Karpas-422 (cell line): ENCODE measurements at regions not wholly inside any gene's neighbourhood (a gene's known extent, or its start where the extent isn't known, plus 50 kb on each side); places are given as distances from the start of the nearest gene placed in this dataset.

Source experiments
- DNase-seq: peaks from one replicate; pipeline ENCODE4 v3.0.0-alpha.2; 2015
- H2AFZ ChIP-seq: fragments of 200-600 bp; sonication (generic); 2 replicates; pipeline ENCODE4 v1.6.1; 2014; ENCODE audit warnings: antibody characterized with exemption, low read length, mixed read lengths
- H3K27ac ChIP-seq: fragments of 200-600 bp; sonication (generic); 2 replicates; pipeline ENCODE4 v1.5.1; 2014; ENCODE audit warnings: mild to moderate bottlenecking, low read length, moderate library complexity
- H3K27me3 ChIP-seq: fragments of 200-600 bp; sonication (generic); 2 replicates; pipeline ENCODE4 v1.6.1; 2014; ENCODE audit warnings: low read length, mixed read lengths
- H3K36me3 ChIP-seq: fragments of 200-600 bp; sonication (generic); 2 replicates; pipeline ENCODE4 v1.6.1; 2014; ENCODE audit warnings: low read length, mixed read lengths; ENCODE audit not compliant: insufficient read depth
- H3K4me1 ChIP-seq: fragments of 200-600 bp; sonication (generic); 2 replicates; pipeline ENCODE4 v1.6.1; 2014; ENCODE audit warnings: mild to moderate bottlenecking, low read length, mixed read lengths
- H3K4me2 ChIP-seq: fragments of 200-600 bp; sonication (generic); 2 replicates; pipeline ENCODE4 v1.6.1; 2014; ENCODE audit warnings: low read length, low read depth, mild to moderate bottlenecking; ENCODE audit not compliant: poor library complexity, severe bottlenecking
- H3K4me3 ChIP-seq: fragments of 200-600 bp; sonication (generic); 2 replicates; pipeline ENCODE4 v1.5.1; 2014; ENCODE audit warnings: mild to moderate bottlenecking, antibody characterized with exemption, low read length, mixed read lengths
- H3K79me2 ChIP-seq: fragments of 200-600 bp; sonication (generic); 2 replicates; pipeline ENCODE4 v1.6.1; 2014; ENCODE audit warnings: mild to moderate bottlenecking, low read length, mixed read lengths
- H3K9ac ChIP-seq: fragments of 200-600 bp; sonication (generic); 2 replicates; pipeline ENCODE4 v1.6.0; 2014; ENCODE audit warnings: low read length
- H3K9me2 ChIP-seq: fragments of 200-600 bp; sonication (generic), shearing (Covaris generic); replicated peaks from 2 replicates; pipeline ENCODE4 v1.6.0; 2014; ENCODE audit warnings: mild to moderate bottlenecking, low read length, moderate library complexity; ENCODE audit not compliant: insufficient read depth
- H3K9me3 ChIP-seq: fragments of 300-700, 200-600 bp; sonication (generic); 2 replicates; pipeline ENCODE4 v1.6.1; 2014; ENCODE audit warnings: low read length, mixed read lengths
- H4K20me1 ChIP-seq: fragments of 200-600 bp; sonication (generic); 2 replicates; pipeline ENCODE4 v1.6.1; 2014; ENCODE audit warnings: mild to moderate bottlenecking, antibody characterized with exemption, low read length, low read depth; ENCODE audit not compliant: insufficient read depth

- H3K36me3 ChIP-seq = no peaks in the 10 kb centered on the region
- no peak overlapping the region for H3K4me3 ChIP-seq
- no peak overlapping the region for H3K27ac ChIP-seq
- no peaks in the 10 kb centered on the region for H3K4me1 ChIP-seq
- H3K9me3 ChIP-seq = no peaks in the 10 kb centered on the region
- no peak for DNase-seq
- no peaks in the 10 kb centered on the region for H3K9me2 ChIP-seq
- H3K27me3 ChIP-seq = no peaks in the 10 kb centered on the region
- H4K20me1 ChIP-seq = no peaks in the 10 kb centered on the region
- H3K9ac ChIP-seq = no peak overlapping the region
- H2AFZ ChIP-seq = no peak overlapping the region
- H3K4me2 ChIP-seq = no peak overlapping the region
- no peaks in the 10 kb centered on the region for H3K79me2 ChIP-seq
Observed at GRCh38 chr6:169913096-169913638, 161.7 kb downstream of the ERMARD start.

GRCh38 chr6:169912266-169913095 is 161.1 kb downstream of the ERMARD start:
- no peak for DNase-seq
- no peaks in the 10 kb centered on the region for H4K20me1 ChIP-seq
- no peak overlapping the region for H2AFZ ChIP-seq
- H3K4me3 ChIP-seq = no peak overlapping the region
- no peaks in the 10 kb centered on the region for H3K4me1 ChIP-seq
- no peaks in the 10 kb centered on the region for H3K79me2 ChIP-seq
- H3K36me3 ChIP-seq = no peaks in the 10 kb centered on the region
- no peaks in the 10 kb centered on the region for H3K27me3 ChIP-seq
- H3K9me2 ChIP-seq = no peaks in the 10 kb centered on the region
- H3K9me3 ChIP-seq = no peaks in the 10 kb centered on the region
- no peak overlapping the region for H3K4me2 ChIP-seq
- no peak overlapping the region for H3K27ac ChIP-seq
- H3K9ac ChIP-seq = no peak overlapping the region

- no peak overlapping the region for H3K4me2 ChIP-seq
- no peak overlapping the region for H2AFZ ChIP-seq
- no peaks in the 10 kb centered on the region for H3K9me2 ChIP-seq
- H3K4me3 ChIP-seq = no peak overlapping the region
- no peaks in the 10 kb centered on the region for H3K36me3 ChIP-seq
- H3K27me3 ChIP-seq = no peaks in the 10 kb centered on the region
- no peak overlapping the region for H3K27ac ChIP-seq
- no peak for DNase-seq
- H4K20me1 ChIP-seq = no peaks in the 10 kb centered on the region
- no peak overlapping the region for H3K9ac ChIP-seq
- H3K79me2 ChIP-seq = no peaks in the 10 kb centered on the region
- H3K4me1 ChIP-seq = no peaks in the 10 kb centered on the region
- H3K9me3 ChIP-seq = no peaks in the 10 kb centered on the region
Observed at GRCh38 chr6:169911264-169912263, 160.1 kb downstream of the ERMARD start.

- DNase-seq = no peak
- no peaks in the 10 kb centered on the region for H3K9me3 ChIP-seq
Observed at GRCh38 chr6:169909113-169909512, 157.7 kb downstream of the ERMARD start.

GRCh38 chr6:169908403-169908933 is 157.0 kb downstream of the ERMARD start:
- Histone ChIP-seq H3K4me1 (no peaks in the 10 kb centered on the region), H3K27me3 (no peaks in the 10 kb centered on the region), H3K79me2 (no peaks in the 10 kb centered on the region), H2AFZ (no peak overlapping the region), H3K27ac (no peak overlapping the region), H3K9me2 (no peaks in the 10 kb centered on the region), H3K9ac (no peak overlapping the region), H3K36me3 (no peaks in the 10 kb centered on the region), H3K4me3 (no peak overlapping the region), H4K20me1 (no peaks in the 10 kb centered on the region), H3K4me2 (no peak overlapping the region), H3K9me3 (no peaks in the 10 kb centered on the region)
- DNase-seq = no peak

More at GRCh38 chr6:169909113-169909512, 157.7 kb downstream of the ERMARD start:
- Histone ChIP-seq H3K79me2 (no peaks in the 10 kb centered on the region), H3K9ac (no peak overlapping the region), H3K4me2 (no peak overlapping the region), H3K27ac (no peak overlapping the region), H3K36me3 (no peaks in the 10 kb centered on the region), H3K4me1 (no peaks in the 10 kb centered on the region), H2AFZ (no peak overlapping the region), H3K27me3 (no peaks in the 10 kb centered on the region), H3K4me3 (no peak overlapping the region), H4K20me1 (no peaks in the 10 kb centered on the region), H3K9me2 (no peaks in the 10 kb centered on the region)

GRCh38 chr6:169907419-169908115 is 156.1 kb downstream of the ERMARD start:
- DNase-seq = no peak
- H3K36me3 ChIP-seq = no peaks in the 10 kb centered on the region
- no peaks in the 10 kb centered on the region for H3K9me3 ChIP-seq
- H3K27ac ChIP-seq = no peak overlapping the region
- H3K9ac ChIP-seq = no peak overlapping the region
- H3K79me2 ChIP-seq = no peaks in the 10 kb centered on the region
- H4K20me1 ChIP-seq = no peaks in the 10 kb centered on the region
- H3K27me3 ChIP-seq = no peaks in the 10 kb centered on the region
- no peaks in the 10 kb centered on the region for H3K9me2 ChIP-seq
- no peaks in the 10 kb centered on the region for H3K4me1 ChIP-seq
- no peak overlapping the region for H3K4me3 ChIP-seq
- H2AFZ ChIP-seq = no peak overlapping the region
- H3K4me2 ChIP-seq = no peak overlapping the region

GRCh38 chr6:169906688-169907418 is 155.4 kb downstream of the ERMARD start:
- DNase-seq = no peak

More at GRCh38 chr6:169906688-169907418, 155.4 kb downstream of the ERMARD start:
- Histone ChIP-seq H3K9me2 (no peaks in the 10 kb centered on the region), H3K4me1 (no peaks in the 10 kb centered on the region), H3K9me3 (no peaks in the 10 kb centered on the region), H3K4me3 (no peak overlapping the region), H3K4me2 (no peak overlapping the region), H3K9ac (no peak overlapping the region), H3K27me3 (no peaks in the 10 kb centered on the region), H3K27ac (no peak overlapping the region), H2AFZ (no peak overlapping the region), H3K36me3 (no peaks in the 10 kb centered on the region), H3K79me2 (no peaks in the 10 kb centered on the region), H4K20me1 (no peaks in the 10 kb centered on the region)
